Brain microvascular endothelial cell (primary cell): ENCODE measurements at regions not wholly inside any gene's neighbourhood (a gene's known extent, or its start where the extent isn't known, plus 50 kb on each side); places are given as distances from the start of the nearest gene placed in this dataset.

Source experiments
- DNase-seq: peaks from one replicate; pipeline ENCODE4 v3.0.0-alpha.2; 2020
- H3K27ac ChIP-seq: fragments of 250-450 bp; sonication (Bioruptor Pico); 2 replicates; pipeline ENCODE4 v1.5.1; 2020; ENCODE audit warnings: mild to moderate bottlenecking, moderate library complexity
- H3K27me3 ChIP-seq: fragments of 250-450 bp; sonication (Bioruptor Pico); replicated peaks from 2 replicates; pipeline ENCODE4 v1.5.1; 2020; ENCODE audit warnings: mild to moderate bottlenecking
- H3K36me3 ChIP-seq: fragments of 250-450 bp; sonication (Bioruptor Pico); replicated peaks from 2 replicates; pipeline ENCODE4 v1.5.1; 2020; ENCODE audit warnings: mild to moderate bottlenecking
- H3K4me3 ChIP-seq: 2 replicates; pipeline ENCODE4 v1.5.1; 2011; ENCODE audit warnings: low read depth, mild to moderate bottlenecking, control low read depth, low read length, moderate library complexity
- CTCF ChIP-seq: IDR thresholded peaks from 2 replicates; pipeline ENCODE4 v1.5.1; 2011; ENCODE audit warnings: low read depth, mild to moderate bottlenecking, moderate library complexity, low read length, control low read depth, inconsistent platforms; ENCODE audit errors: missing control alignments
- in situ Hi-C: cut with HindIII; loops from 2 replicates; pipeline ENCODE4 v1.10.0; 2017; ENCODE audit warnings: low sequenced_read_pairs, low pct_ligation_motif_present

GRCh38 chr4:35358001-35358584 is 886.2 kb downstream of the ARAP2 start:
- H3K4me3 ChIP-seq = no peak overlapping the region
- TF ChIP-seq CTCF = no peak
- H3K36me3 ChIP-seq = no peaks in the 10 kb centered on the region
- H3K27me3 ChIP-seq = no peaks in the 10 kb centered on the region
- H3K27ac ChIP-seq = no peak overlapping the region
- DNase-seq = no peak
- in situ Hi-C loops = no loop called here

- TF ChIP-seq CTCF = no peak
- H3K27ac ChIP-seq = no peak overlapping the region
- in situ Hi-C loops = no loop called here
- H3K27me3 ChIP-seq = no peaks in the 10 kb centered on the region
- no peak for DNase-seq
- H3K36me3 ChIP-seq = no peaks in the 10 kb centered on the region
- H3K4me3 ChIP-seq = no peak overlapping the region
Observed at GRCh38 chr4:35364321-35364870, 879.9 kb downstream of the ARAP2 start.

GRCh38 chr4:35365186-35365585 is 879.1 kb downstream of the ARAP2 start:
- H3K27ac ChIP-seq = no peak overlapping the region
- H3K4me3 ChIP-seq = no peak overlapping the region
- in situ Hi-C loops = no loop called here
- H3K36me3 ChIP-seq = no peaks in the 10 kb centered on the region
- no peaks in the 10 kb centered on the region for H3K27me3 ChIP-seq
- no peak for TF ChIP-seq CTCF
- no peak for DNase-seq

- H3K27ac ChIP-seq = no peak overlapping the region
- no peak for TF ChIP-seq CTCF
- no peak for DNase-seq
- H3K4me3 ChIP-seq = no peak overlapping the region
- no peaks in the 10 kb centered on the region for H3K27me3 ChIP-seq
- in situ Hi-C loops = no loop called here
- H3K36me3 ChIP-seq = no peaks in the 10 kb centered on the region
Observed at GRCh38 chr4:35399912-35400311, 844.4 kb downstream of the ARAP2 start.

- H3K4me3 ChIP-seq = no peak overlapping the region
- no peak for DNase-seq
- TF ChIP-seq CTCF = no peak
- H3K36me3 ChIP-seq = no peaks in the 10 kb centered on the region
- in situ Hi-C loops = no loop called here
- no peak overlapping the region for H3K27ac ChIP-seq
- no peaks in the 10 kb centered on the region for H3K27me3 ChIP-seq
Observed at GRCh38 chr4:35423104-35423503, 821.2 kb downstream of the ARAP2 start.

GRCh38 chr4:35447474-35447873 is 796.8 kb downstream of the ARAP2 start:
- Histone ChIP-seq H3K27me3 (no peaks in the 10 kb centered on the region), H3K27ac (no peak overlapping the region), H3K4me3 (no peak overlapping the region), H3K36me3 (no peaks in the 10 kb centered on the region)
- no peak for TF ChIP-seq CTCF
- no peak for DNase-seq
- in situ Hi-C loops = no loop called here
